22Rv1 (cell line): ENCODE measurements at regions not wholly inside any gene's neighbourhood (a gene's known extent, or its start where the extent isn't known, plus 50 kb on each side); places are given as distances from the start of the nearest gene placed in this dataset.
"Not testable (repeated sequence)": the region's sequence is repeated elsewhere in the genome, so short reads cannot be mapped to it uniquely, and the experiment has no call there.

ENCODE experiments used
- H3K27ac ChIP-seq: fragments of 450-650 bp; 2 replicates; pipeline ENCODE4 v1.5.1; 2017
- ZFX ChIP-seq: fragments of 450-650 bp; IDR thresholded peaks from 2 replicates; pipeline ENCODE4 v1.6.1; 2017; ENCODE audit warnings: antibody characterized with exemption, borderline replicate concordance
- TF ChIP-seq, protein P1 (sequence below): fragments of 450-650 bp; IDR thresholded peaks from 2 replicates; pipeline ENCODE4 v1.5.1; 2017; ENCODE audit warnings: mild to moderate bottlenecking

DNA sequence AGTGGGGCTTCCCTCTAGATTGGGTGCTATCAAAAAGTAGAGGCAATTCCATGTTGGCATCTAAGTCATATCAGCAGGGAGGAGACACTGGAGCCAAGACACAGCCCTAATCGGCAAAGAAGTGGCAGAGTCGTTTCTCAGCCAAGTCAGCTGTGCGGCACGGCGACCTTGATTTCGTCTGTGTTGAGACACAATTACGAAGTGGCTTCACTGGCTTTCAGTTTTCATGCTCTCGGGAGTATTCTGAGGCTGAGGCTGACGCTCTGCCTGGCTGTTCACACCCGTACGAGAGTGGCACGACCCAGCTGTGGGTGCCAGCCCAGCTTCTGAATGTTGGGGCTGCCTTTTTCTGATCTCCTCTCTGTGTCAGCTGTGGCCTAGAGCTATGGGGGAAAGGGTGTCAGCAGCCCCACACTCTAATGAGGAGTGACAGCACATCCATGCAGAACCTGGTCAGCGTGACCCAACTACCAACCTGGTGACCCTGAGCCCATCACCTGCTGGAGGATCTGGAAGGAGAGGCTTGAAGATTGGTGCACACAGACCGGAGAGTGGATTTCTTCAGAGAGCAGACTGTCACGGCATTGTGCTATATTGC, 105.7 kb upstream of the TMEM45B start:
- H3K27ac ChIP-seq, result no peak overlapping the region
- no peak for TF ChIP-seq ZFX
- TF ChIP-seq, protein P1, sequence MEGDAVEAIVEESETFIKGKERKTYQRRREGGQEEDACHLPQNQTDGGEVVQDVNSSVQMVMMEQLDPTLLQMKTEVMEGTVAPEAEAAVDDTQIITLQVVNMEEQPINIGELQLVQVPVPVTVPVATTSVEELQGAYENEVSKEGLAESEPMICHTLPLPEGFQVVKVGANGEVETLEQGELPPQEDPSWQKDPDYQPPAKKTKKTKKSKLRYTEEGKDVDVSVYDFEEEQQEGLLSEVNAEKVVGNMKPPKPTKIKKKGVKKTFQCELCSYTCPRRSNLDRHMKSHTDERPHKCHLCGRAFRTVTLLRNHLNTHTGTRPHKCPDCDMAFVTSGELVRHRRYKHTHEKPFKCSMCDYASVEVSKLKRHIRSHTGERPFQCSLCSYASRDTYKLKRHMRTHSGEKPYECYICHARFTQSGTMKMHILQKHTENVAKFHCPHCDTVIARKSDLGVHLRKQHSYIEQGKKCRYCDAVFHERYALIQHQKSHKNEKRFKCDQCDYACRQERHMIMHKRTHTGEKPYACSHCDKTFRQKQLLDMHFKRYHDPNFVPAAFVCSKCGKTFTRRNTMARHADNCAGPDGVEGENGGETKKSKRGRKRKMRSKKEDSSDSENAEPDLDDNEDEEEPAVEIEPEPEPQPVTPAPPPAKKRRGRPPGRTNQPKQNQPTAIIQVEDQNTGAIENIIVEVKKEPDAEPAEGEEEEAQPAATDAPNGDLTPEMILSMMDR, result no peak

DNA sequence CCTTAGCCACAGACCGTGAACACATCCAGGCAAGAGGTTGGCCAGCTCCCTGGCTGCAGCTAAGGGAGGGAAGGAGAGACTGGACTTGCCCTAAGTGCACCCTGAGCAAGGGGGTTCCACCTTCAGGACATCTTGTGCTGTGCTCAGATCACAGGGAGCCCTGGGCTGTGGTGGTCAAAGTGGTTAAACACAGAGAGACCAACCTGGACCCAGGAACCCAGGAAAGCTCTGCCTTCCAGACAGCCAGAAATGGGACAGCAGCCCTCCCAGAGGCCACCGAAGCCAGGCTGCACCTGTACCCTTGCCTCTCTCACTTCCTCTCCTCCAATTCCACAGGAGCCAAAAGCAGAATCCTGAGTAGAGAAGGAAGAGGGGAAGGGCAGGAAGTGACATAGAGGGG, 105.2 kb upstream of the TMEM45B start:
- TF ChIP-seq ZFX, result no peak
- TF ChIP-seq, protein P1, result no peak
- H3K27ac ChIP-seq, result no peak overlapping the region

DNA sequence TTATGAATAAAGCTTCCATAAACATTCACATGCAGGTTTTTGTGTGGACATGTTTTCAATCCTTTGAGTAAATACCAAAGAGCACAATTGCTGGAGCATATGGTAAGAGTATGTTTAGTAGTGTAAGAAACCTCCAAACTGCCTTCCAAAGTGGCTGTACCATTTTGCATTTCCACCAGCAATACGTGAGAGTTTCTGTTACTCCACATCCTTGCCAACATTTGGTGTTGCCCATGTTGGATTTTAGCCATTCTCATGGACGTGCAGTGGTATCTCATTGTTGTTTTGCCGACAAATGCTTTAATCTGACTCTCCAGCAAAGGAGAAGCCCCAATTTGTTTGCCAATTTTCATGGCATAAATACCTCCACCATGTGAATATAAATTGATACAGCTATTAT, 103.9 kb upstream of the TMEM45B start:
- no peak overlapping the region for H3K27ac ChIP-seq
- TF ChIP-seq, protein P1, result no peak
- no peak for TF ChIP-seq ZFX

- H3K27ac ChIP-seq, result not testable (repeated sequence)
These were observed 103.0 kb upstream of the TMEM45B start for GRCh38 chr11:129712486-129713240.

- no peak for TF ChIP-seq ZFX
- TF ChIP-seq, protein P1, result no peak
- no peak overlapping the region for H3K27ac ChIP-seq
These were observed 96.6 kb upstream of the TMEM45B start for GRCh38 chr11:129719037-129719436.

DNA sequence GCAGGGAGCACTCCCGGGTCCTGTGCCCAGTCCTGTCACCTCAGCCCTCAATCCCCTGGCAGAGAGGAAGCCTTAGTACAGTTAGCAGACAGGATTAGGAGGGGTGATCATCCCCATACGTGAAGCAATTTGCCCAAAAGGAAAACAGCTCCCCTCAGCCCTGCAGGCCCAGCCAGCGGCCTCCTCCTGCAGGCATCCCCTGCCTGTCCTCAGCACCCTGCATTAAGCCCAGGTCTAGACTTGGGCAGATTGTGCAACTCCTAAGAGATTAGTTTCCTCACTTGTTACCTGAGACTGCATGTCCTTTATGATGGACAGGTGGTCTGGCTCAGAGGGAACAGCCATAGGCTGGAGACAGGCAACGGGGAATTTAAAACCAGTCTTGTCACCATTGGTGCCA, 95.5 kb upstream of the TMEM45B start:
- no peak for TF ChIP-seq ZFX
- TF ChIP-seq, protein P1, result no peak
- H3K27ac ChIP-seq, result no peak overlapping the region

GRCh38 chr11:129720994-129721393, 94.7 kb upstream of the TMEM45B start:
- TF ChIP-seq ZFX, result no peak
- TF ChIP-seq, protein P1, result no peak
- H3K27ac ChIP-seq, result no peak overlapping the region
